Stimulated activated CD4-positive, alpha-beta T cell treated with anti-CD3 and anti-CD28 coated beads, Interleukin-2, amount 100 ng/mL, for 24 hours (primary cell): ENCODE measurements at regions not wholly inside any gene's neighbourhood (a gene's known extent, or its start where the extent isn't known, plus 50 kb on each side); places are given as distances from the start of the nearest gene placed in this dataset.

Experiments
- DNase-seq, 2 donors: peaks; one replicate each; pipeline ENCODE4 v3.0.0-alpha.2; 2020

DNA sequence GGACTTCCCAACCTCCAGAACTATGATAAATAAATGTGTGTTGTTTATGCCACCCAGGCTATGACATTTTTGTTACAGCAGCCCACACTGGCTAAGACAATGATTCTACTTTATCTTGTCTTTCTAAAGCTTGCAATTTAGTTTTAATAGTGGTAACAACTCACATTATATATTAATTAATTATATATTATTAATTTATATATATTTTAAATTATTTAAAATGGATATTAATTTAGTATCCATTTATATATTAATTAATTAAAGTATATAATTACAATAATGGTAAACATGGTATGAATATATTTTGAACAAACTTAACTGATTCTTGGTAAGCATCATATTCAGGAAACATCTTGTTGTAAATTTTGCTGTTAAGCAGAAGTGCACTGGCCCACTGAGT is 863.9 kb downstream of the MCTP2 start:
- no peak for DNase-seq

DNA sequence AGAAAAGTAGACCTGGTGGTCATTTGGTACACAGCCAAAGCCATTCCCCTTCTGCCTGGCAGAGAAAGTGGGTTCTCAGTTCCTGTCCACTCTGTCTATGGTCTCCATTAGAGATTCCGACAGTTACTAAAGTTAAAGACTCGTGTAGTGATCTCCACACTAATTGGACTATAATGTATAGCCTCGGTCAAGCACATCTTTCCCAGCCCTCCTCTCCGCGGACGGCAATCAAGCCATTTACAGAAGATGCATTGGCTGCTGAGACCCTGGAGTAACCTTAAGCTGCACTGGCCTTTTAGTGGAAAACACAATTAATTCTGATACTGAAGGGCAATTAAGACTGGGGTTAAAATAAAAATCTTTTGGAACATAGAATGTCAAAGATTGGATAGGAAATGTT is 865.3 kb downstream of the MCTP2 start:
- DNase-seq, result no peak

DNA sequence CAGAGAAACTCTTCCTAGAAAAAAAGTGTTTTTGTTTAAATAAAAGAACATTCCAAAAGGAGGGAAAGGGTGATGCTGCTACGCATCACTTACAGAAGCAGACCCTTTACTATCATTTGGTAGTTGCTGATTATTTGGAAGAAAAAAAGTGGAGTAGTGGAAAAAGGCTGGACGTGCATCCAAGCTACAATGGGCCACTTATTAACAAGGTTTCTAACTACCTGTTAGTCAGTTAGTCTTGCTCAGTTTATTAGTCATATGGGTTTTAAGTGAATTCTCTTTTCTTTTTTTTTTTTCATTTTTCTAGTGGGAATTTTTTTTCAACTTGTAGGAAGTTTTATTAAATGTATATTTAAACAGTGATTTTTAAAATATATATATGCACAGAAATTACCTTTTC is 866.0 kb downstream of the MCTP2 start:
- no peak for DNase-seq

DNA sequence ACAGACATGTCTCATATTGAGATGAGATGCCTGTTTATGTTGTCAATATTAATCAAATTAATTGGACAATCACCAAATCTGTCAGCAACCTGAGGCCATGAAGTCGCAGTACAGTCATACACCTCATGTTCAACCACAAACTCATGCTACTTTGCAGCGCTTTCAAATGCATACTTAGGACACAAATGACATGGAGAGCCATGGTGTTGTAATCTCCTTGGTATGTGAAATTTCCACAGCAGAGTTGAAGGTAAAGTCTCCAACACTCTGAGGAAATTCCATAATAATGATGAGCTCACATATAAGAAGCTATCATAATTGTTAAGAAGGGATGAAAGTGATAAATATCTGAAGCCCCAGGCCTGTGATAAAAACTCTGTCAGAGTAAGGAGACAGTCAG is 873.9 kb downstream of the MCTP2 start:
- DNase-seq, result no peak

DNA sequence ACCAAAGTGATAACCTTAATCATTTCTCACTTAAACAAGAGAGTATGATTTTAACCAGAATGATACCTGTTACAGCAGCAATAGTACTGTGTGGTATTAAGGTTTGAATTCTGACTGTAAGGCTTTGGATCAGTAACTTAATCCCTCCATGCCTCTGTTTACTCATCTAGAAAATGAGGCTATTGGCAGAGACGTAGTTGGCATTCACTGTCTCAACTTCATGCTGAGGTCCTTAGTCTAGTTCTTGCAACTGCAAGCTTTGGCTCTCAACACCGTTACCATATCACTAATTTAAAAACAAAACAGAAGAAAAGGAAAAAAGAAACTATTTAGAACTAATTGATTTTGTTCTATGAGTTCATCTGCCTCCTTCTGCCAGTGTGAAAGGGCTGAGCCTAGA is 875.4 kb downstream of the MCTP2 start:
- no peak for DNase-seq

DNA sequence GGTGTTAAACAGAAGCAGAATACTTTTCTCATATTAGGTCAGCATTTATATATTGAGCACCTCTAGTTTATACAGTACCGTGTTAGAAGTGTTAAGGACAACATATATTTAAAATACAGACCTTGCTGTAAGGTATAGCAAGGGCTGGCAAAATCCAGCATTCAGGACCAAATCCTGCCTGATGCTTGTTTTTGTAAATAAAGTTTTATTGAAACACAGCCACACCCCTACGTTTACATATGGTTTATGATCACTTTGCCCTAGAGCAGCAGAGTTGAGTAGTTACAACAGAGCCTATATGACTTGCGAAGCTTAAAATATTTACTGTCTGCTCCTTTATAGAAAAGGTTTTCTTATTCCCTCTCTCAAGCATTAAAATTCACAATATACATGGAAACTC is 877.3 kb downstream of the MCTP2 start:
- DNase-seq, result no peak

DNA sequence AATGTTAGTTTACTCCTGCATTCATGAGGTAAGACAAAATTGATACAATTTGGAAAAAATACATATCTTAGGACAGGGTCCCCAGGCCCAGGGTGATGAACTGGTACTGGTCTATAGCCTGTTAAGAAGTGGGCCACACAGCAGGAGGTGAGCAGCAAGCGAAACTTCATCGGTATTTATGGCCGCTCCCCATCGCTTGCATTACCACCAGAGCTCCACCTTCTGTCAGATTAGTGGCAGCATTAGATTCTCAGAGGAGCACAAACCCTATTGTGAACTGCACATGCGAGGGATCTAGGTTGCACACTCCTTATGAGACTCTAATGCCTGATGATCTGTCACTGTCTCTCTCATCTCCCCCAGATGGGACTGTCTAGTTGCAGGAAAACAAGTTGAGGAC is 880.6 kb downstream of the MCTP2 start:
- no peak for DNase-seq

DNA sequence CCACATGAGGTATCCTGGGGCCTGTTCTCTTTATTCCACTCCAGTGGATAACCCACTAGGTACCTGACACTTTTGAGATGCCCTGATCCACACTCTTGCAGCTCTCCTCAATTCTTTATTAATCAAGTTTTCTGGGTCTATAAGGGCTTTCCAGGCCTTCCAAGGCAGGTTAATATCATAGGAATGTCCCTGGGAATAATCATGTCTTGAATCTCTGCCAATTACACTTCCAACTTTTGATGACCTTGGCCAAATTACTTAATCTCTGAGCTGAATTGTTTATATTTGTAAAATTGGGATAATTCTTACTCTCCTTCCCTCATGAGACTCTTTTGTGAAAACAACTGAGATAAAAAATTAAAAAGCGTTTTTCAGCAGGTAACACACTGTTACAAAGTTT is 881.7 kb downstream of the MCTP2 start:
- no peak for DNase-seq

DNA sequence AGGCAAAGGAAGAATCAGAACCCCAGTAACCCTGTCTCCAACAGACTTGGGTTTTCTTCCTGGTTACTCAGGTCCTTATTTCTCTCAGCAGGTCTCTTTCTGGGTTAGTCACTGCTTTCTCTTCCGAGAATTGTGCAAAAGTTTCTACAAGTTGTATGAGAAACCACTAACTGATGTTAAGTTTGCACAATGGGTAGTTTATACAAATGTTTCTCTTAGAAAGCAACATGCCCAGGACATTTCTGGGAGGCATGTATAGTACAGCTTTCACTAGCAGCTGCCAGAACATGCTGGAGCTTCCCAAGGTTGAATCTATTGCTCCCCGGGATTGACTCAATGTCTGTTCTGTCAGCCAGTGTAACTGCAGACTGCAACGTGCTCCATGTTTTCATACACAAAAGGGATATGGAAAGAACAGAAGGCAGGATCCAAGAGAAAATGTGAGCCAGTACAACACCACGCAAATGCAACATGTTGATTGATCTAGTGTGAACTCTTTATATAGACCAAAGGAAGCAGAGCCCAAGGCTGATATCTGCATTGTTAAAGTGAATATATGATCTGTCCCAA is 887.8 kb downstream of the MCTP2 start:
- DNase-seq, result no peak

DNA sequence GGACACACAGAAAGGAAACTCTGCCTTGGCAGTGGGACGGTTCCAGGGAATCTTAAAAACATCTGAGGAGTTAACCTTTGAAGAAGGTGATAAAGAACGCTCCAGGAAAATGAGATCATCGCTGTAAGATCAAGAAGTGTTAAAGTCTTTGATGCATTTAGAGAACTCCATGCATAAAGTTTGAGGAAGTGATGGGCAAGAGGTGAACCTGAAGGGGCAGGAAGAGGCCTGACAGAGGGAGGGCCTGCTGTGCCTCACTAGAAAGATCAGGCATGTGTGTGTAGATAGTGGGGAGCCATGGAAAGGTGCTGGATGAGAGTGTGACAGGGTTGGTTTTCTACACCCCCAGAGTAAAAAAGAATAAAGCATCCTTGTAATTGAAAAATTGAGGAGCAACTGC is 889.2 kb downstream of the MCTP2 start:
- no peak for DNase-seq

DNA sequence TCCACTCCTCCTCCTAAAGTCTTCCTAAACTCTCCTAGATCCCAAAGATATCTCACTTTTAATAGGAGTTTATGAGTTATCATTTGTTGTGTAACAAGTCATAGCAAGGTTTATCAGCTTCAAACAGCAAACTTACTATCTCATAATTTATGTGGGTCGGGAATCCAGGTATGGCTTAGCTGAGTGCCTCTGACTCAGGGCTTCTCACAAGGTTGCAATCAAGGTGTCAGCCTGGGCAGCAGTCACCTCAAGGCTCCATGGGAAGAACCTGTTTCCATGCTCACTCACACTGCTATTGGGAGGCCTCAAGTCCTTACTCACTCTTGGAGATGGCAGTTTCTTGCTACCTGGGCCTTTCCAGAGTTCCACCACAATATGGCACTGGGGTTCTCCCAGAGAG is 889.8 kb downstream of the MCTP2 start:
- no peak for DNase-seq

DNA sequence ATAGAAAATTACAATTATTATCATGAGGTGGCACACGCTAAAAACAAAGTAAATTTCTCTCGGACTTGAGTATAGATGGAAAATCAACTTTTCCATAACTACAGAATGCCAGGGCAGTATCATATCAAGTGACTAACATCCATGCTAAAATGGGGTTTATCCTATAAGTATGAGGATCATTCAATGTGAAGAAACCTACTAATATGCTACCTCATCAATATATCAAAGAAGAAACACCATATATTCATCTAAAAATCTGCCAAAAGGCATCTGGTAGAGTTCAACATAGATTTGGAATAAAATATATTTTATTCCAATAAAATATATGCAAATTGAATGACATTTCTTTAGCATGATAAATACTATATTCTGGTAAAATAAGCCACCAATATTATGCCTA is 894.4 kb downstream of the MCTP2 start:
- no peak for DNase-seq

DNA sequence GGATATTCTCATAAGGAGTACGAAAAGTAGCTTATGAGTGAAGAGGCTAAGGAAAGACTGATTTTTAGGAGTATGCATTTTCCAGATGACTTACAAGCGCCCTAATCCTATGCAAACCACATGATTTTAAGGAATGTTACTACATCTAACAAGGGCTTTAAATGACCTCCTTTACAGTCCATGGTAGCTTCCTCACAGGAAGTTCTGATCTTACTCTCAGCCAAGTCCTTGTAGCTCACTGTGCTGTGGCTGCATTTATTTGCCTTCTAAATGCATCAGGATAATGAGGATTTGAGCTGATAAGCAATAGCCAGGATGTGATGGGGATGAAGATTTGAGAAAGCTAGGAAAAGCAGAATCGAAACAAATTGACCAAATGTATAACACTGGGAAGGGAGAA is 896.0 kb downstream of the MCTP2 start:
- DNase-seq, result no peak

DNA sequence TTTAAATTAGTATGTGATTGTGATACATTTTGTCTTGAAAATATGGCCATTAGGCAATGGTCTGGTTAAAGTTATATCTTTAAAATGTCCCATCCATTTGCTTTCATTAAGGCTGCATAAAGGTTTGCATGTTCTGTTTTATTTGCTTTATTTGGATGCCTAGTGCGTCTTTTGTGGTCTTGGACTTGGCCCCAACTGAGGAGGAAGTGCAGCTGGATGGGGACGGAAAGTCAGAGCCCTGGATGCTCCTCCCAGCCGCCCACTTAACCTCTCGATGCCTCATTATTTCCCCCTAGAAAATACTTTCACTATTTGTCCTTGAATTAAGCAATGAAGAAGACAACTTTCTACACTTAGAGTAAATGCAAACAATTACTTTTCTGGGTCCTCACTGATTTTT is 898.2 kb downstream of the MCTP2 start:
- DNase-seq, result no peak

DNA sequence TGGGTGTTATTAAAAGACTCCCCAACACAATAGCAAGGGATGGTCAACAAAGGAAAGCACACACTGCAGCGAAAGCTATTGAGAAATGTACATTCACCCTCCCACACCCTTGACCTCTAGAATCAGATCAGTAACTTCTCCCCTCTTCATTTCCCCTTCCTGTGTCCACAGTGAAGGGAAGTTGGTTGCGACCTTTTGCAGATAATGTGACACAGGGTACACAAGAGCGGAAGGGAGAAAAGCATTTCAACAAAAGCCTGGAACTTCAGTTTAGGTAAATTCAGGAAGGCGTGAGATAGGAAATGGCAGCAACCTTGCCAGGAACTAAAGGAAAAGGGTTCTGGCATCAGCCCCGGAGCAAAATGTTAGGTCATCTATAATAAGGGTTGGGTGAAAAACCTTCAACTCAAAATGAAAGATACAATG is 899.8 kb downstream of the MCTP2 start:
- no peak for DNase-seq

DNA sequence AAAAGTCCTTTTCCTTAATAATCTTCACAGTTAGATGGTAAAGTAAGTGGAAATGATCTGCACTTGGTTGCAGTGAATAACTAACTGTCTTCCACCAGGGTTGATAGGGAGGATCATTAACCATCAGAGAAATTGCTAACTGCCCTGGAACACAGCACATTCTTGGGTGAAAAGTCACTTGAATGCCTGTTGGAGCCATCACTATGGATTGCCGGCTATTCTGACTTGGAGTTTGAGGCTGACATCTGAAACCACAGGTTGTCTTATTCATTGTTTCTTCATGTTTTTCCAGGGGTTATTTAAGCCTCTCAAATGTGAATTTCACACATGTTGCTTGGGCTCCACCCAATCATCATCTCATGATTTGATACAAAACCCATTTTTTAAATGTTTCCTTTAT is 901.4 kb downstream of the MCTP2 start:
- no peak for DNase-seq

DNA sequence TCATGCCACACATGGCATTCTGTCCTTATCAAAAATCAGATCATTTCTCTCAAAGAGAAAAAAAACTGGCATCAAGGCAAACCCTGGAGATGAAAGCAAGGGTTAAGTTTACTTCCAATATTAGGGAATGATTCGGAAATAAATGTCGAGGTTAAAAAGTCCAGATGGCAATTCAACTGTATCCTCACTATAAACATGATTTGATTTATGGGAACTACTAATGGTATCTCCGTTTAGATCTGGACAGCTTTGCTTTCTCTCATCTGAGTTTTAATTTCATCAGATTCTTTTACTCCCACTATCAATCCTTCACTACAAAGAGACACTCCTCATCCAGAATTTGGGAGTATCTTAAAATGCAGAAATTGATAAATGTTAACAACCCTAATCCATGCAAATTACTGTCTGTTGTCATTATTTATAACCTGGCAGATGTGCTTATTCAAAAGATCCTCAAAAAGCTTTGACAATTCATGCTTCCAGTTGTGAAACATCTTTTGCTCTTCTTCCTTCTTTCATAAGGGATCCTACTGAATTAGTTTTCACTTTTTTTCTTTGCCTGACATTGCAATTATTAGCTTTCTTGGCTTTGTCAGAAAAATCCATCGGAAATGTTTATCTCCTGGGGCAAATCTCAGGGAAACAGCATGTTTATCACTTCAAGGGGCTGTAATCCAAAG is 903.2 kb downstream of the MCTP2 start:
- DNase-seq, result no peak

DNA sequence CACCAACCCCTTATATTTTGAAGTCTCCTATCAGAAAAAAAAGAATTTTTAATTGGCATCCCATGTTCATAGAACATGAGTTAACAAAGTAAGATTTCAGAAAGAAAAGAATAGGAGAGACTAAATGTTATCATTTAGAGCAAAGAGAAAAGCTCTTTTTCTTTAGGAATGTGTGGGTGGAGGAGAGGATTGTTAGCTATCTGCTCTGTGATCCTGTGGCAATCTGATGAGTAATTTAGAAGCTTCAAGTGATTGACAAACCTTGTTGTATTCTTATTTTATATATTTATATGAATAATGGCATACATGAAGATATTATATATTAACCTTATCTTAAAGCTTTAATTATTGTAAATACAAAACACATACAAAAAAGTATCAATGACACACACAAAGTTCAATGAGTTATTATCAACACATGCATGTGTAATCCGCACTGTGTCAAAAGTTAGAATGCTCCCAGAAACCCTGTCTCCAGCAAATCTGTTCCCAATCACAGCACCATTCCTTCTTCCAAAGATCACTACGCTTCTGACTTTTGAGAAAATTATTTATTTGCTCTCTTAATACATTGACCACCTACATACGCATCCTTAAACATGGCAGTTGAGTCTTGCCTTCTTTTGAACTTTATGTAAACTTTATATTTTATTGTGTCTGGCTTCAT is 907.4 kb downstream of the MCTP2 start:
- DNase-seq, result no peak

DNA sequence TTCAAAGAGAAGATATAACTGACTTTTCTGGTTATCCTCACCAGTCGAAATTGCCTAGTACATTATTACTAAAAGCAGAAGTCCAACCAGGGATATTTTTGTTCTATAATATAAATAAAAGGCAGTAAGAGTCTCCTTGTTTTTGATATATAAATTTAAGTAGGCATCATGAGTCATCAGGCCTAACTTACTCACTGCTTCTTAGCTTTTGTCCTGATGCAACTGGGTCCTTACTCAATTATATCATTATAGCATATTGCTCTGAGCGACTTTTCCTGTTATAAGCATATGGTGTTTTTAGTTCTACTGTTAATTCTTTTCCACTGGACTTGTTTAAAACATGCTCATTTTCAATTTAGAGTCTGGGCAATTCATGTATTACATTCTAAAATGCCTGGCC is 910.1 kb downstream of the MCTP2 start:
- no peak for DNase-seq

DNA sequence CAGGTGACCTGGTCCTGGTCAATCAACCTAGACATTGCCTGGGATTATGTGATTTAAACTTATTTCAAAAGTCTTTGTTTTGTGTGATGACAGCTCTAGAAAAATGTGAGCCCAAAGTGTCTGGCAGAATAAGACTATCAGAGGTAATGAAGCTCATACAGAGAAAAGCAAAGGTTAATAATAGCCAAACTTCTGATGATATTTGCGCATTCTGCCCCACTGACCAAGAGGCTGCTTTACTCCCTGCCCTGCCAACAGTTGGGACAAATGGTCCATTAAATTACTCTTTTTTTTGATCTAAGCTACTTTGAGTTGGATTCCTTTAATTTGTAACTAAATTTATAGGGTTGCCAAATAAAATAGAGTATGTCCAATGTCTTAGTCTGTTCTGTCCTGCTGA is 911.2 kb downstream of the MCTP2 start:
- no peak for DNase-seq

DNA sequence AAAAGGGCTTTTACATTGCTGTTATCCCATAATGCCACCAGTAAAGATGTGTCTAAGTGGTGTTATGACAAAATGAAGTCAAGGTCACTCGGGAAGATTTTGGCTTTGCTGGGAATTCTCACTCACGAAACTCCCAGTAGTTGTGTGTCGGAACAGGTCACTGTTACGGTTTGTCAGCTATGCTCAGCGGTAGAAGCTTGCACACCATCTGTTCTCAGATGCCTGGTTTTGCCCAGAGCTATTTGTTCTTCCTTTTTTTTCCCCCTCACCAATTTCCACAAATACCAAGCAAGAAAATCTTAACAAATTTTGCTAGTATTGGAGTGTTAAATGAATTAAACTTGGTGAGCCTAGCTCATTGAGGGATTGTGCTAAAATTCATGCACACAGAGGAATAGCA is 915.1 kb downstream of the MCTP2 start:
- no peak for DNase-seq

DNA sequence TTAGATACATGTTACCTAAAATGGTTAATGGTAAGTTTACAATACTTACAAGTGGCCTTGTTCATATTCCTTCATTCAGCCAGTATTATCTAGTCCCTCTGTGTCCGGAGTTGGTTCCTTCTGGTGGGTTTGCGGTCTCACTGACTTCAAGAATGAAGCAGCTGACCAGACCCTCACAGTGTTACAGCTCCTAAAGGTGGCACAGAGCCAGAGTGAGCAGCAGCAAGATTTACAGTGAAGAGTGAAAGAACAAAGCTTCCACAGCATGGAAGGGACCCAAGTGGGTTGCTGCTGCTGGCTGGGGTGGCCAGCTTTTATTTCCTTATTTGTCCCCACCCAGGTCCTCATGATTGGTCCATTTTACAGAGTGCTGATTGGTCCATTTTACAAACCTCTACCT is 916.8 kb downstream of the MCTP2 start:
- DNase-seq, result no peak

DNA sequence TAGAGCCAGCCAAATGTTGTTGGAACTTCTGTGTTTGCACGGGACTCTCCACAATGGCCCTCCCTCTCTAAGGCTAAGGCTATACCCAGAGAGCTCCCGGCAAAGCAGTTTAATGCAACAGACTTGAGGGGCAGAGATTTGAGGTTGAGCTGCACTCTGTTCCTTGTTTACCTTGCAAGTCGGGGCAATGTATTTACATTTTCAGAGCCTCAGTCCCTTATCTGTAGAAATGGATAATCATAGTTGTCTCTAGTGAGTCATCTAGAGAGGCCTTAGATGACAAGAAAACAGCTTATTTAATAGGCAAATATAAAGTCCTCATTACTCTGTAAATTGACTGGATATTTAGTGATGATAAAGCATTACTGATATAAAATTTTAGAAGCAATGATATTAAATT is 917.7 kb downstream of the MCTP2 start:
- no peak for DNase-seq

DNA sequence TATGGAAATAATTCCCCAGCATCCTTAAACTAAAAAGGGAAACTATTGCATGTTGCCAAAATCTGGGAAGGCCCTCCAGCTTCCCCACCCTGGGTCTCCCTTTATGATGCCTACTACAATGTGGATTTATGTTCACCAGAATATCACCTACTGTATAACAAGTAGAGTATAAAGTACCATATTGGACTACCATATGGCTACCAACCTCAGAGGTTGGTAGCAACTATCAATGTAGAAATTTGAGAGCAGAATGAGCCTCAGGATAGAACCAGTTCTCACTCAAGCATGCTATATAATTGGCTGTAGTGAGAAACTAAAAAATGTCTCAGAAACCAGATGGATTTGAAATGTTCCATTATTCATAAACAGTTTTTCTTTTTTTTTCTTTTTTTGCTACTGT is 918.4 kb downstream of the MCTP2 start:
- no peak for DNase-seq

DNA sequence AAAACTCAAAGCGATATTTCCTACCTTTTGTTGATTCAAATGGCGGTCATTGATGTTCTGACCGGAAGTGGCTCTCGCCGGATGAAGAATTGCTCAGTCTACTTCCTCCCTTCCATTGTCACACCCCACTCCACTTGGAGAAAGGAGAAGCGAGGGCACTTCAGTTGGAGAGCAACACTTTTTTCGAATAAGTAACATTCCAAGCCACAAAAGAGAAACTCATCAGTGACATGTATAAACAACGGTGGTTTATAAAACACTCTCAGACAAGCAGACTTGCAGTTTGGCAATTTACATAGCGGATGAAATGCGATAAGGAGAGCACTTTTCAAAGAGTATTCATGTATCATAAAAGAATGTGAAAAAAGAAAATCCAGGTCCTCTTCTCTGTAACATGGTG is 919.1 kb downstream of the MCTP2 start:
- no peak for DNase-seq
